ENCODE measurements at regions not wholly inside any gene's neighbourhood (a gene's known extent, or its start where the extent isn't known, plus 50 kb on each side); places are given as distances from the start of the nearest gene placed in this dataset.

- DNase-seq (ENCODE audit: extremely low read depth in 1 of 2, low read depth in 1 of 2) = no peak
Measured at GRCh38 chr11:11141065-11141464, 212.0 kb downstream of the CSNK2A3 start.

GRCh38 chr11:11140510-11140909 lies 212.5 kb downstream of the CSNK2A3 start:
- DNase-seq (ENCODE audit: extremely low read depth in 1 of 2, low read depth in 1 of 2) = no peak

DNA sequence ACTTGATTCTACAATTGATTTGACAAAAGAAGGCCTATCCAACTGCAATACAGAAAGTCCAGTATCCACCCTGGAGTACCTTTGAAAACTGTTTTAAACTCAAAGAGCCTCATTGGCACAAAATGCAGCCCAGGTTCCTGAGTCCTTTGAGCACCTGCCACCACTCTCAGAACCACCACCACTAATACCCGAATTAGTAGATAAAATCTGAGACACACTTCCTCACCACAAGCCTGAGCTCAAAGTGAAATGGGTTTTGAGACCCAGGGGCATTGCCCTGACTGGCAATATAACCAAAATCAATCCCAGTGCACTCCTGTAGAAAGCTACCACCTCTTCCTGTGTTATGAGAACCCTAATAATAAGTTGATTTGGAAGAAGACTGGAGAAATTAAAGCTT lies 215.7 kb downstream of the CSNK2A3 start:
- no peak for DNase-seq (ENCODE audit: extremely low read depth in 1 of 2, low read depth in 1 of 2)

DNA sequence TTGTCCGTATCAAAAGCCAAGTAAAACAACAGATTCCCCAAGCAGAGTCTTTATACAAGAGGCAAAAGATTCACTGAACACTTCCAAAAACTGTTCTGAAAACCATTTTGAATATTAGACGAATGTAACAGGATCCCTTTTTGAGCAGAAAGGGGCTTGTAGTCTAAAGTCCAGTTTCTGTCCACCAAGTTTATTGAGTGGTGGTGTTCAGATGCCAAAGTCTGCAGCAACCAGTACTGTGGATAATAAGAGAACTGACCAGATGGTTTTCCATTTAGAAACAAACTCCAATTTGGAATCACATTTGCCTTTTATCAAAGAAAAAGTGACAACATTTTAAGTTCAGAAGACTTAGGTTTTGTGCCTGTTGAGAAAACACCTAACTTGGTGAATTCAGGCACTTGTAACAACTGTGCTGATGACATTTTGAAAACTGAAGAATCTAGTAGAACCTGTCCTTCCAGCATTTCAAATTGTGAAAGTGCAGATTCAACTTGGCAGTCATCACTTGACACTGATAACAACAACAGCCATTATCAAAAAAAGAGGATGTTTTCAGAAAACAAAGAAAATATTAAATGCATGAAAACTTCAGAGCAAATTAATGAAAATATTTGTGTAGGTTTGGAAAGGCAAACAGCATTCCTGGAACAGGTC lies 217.1 kb downstream of the CSNK2A3 start:
- DNase-seq (ENCODE audit: extremely low read depth in 1 of 2, low read depth in 1 of 2) = no peak

- DNase-seq (ENCODE audit: extremely low read depth in 1 of 2, low read depth in 1 of 2) = no peak
Measured at GRCh38 chr11:11129118-11129517, 223.9 kb downstream of the CSNK2A3 start.

GRCh38 chr11:11125618-11126017 lies 227.4 kb downstream of the CSNK2A3 start:
- no peak for DNase-seq (ENCODE audit: extremely low read depth in 1 of 2, low read depth in 1 of 2)

DNA sequence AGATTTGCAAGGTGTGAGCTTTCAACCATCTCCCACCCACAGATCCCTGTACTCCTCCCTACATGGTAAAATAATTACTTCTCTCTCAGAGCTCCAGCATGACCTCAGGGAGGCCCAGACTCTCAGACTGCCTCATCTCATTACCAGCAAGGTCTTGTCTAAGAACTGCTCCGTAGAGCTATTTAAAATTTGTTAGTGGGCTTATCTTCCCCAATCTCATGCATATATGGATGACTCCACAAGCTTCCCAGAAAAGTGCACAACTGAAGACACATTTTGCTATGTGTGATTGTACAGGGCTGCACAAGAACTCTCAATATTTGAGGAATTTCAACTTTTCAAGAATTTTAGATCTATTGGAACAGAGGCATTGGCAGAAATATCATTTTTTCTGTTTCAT lies 230.3 kb downstream of the CSNK2A3 start:
- no peak for DNase-seq (ENCODE audit: extremely low read depth in 1 of 2, low read depth in 1 of 2)

DNA sequence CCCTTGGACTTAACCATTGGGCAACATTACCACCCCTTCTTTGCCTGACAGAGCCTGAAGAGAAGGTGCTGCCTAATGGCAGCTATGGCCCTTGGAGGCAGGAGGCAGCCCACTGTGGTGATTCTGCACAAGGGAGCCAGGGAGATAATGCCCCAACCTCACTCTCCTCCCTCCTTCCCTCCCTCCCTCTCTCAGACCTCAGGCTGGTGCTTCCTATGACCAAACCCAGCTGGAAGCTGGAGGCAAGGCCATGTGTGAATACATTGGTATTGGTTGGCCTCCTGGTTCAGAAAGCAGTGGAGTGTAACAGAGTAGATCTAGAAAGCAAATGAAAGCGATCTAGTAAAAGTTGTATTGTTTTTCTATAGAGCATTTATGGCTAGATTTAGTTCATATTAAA lies 233.1 kb downstream of the CSNK2A3 start:
- DNase-seq (ENCODE audit: extremely low read depth in 1 of 2, low read depth in 1 of 2) = no peak

DNA sequence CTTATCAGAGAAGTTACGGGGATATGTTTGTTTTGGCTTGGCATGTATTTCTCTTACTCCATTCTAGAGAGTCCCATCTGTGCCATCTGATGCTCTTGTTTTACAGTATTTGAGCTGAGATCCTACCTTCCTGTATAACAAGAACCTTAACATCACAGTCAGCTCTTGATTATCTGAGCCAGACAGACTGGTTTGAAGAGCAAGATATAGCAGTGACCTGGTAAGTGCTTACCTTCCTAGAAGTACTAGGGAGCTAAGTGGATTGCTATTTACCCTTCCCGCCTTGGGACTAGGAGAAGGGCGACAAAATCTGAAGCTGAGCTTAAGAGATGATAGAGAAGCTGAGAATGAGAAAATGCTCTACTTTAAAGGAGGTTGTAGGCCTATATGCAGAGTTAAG lies 235.3 kb downstream of the CSNK2A3 start:
- DNase-seq (ENCODE audit: extremely low read depth in 1 of 2, low read depth in 1 of 2) = no peak

DNA sequence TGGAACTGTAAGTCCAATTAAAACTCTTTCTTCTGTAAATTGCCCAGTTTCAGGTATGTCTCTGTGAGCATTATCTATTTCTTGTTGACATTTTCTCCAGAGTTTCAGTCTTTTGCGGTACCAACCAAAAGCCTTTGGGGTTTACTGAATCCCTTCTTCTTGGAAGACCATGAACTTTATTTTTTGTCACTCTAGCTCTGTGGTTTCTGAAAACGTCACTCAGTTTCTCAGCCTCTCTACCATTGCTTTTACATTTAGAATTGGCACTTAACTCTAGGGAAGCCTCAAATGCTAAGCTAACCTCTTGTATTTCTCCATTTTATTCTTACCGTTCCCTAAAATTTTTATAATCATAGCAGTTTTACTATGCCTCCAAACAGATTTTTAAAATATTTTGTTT lies 237.6 kb downstream of the CSNK2A3 start:
- no peak for DNase-seq (ENCODE audit: extremely low read depth in 1 of 2, low read depth in 1 of 2)

GRCh38 chr11:11113626-11114025 lies 239.4 kb downstream of the CSNK2A3 start:
- DNase-seq (ENCODE audit: extremely low read depth in 1 of 2, low read depth in 1 of 2) = no peak

DNA sequence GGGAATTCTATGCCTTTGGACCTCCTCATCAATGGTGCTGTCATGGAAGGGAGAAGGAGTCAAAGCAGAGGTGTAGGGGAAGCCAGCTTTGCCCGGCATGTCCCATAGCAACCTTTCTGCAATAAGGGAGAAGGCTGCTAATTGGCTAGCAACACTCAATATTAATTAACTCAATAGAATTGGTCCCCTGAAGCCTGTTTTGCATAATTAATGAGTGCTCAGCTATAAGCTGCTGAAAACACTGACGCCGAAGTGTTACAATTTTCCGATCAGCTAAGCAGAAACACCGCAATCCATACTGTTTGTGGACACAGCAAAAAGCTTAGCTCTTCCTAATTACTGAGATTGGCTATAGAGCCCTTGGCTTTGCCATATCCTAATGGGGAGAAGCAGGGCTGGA lies 245.0 kb downstream of the CSNK2A3 start:
- no peak for DNase-seq (ENCODE audit: extremely low read depth in 1 of 2, low read depth in 1 of 2)

- no peak for DNase-seq (ENCODE audit: extremely low read depth in 1 of 2, low read depth in 1 of 2)
Measured at GRCh38 chr11:11107076-11107723, 245.8 kb downstream of the CSNK2A3 start.

GRCh38 chr11:11105361-11105760 lies 247.5 kb upstream of the ZBED5 start:
- DNase-seq (ENCODE audit: extremely low read depth in 1 of 2, low read depth in 1 of 2) = no peak

- DNase-seq (ENCODE audit: extremely low read depth in 1 of 2, low read depth in 1 of 2) = no peak
Measured at GRCh38 chr11:11095831-11096723, 238.2 kb upstream of the ZBED5 start.

GRCh38 chr11:11090495-11090894 lies 232.6 kb upstream of the ZBED5 start:
- DNase-seq (ENCODE audit: extremely low read depth in 1 of 2, low read depth in 1 of 2) = no peak

DNA sequence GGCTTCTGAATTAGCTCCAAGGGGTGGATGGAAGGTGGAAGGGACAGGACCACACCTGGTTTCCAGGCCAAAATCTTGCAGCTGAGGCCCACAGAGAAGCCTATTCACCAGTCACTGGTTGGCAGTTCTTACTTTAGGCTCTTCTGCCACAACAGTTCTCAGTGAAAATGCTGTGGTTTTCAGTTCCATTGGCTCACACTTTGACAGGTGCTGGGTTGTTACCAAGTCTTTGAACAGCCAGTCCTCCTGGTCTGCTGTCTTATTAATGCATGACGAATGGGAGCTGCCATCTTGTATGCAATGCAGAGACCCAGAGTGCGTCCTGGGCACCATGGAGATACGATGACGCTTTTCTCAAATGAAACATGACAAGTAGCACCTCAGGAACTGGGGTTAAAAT lies 232.0 kb upstream of the ZBED5 start:
- DNase-seq (ENCODE audit: extremely low read depth in 1 of 2, low read depth in 1 of 2) = no peak

GRCh38 chr11:11086979-11087378 lies 229.1 kb upstream of the ZBED5 start:
- no peak for DNase-seq (ENCODE audit: extremely low read depth in 1 of 2, low read depth in 1 of 2)

DNA sequence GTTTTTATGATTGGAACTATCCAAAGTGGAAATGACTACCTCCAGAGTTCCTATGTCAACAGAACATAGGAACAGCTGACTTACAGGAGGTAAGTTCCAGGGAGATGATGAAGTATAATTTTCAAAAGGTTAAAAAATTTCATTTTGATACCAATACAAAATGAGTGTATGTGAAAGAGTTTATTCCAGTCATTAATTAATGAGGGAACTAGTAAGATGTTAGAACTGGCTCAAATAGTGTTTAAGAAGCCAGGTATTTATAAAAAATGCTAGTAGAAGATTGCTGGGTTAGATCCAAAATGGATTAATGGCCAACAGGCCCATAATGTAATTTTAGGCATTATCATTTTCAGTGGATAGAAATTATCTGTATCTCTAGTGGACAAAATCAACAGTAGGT lies 227.7 kb upstream of the ZBED5 start:
- no peak for DNase-seq (ENCODE audit: extremely low read depth in 1 of 2, low read depth in 1 of 2)

DNA sequence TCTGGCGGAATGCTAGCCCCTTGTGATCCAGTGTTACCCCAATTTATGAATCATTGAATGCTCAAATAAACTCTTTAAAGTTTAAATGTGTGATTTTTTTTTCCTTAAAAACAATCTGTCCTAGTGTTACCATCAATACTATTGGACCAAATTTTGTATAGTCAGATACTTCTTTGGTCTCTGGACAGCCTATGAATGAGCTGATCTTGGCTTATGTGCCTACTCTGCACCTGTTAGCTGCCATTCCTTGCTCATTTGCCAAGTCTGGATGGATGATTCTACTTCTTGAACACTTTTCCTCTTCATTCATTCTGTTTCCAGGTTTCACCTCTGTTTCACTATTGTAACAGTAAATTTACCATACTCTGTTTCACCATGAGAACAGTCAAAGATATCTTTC lies 226.5 kb upstream of the ZBED5 start:
- DNase-seq (ENCODE audit: extremely low read depth in 1 of 2, low read depth in 1 of 2) = no peak

- no peak for DNase-seq (ENCODE audit: extremely low read depth in 1 of 2, low read depth in 1 of 2)
Measured at GRCh38 chr11:11083441-11083840, 225.6 kb upstream of the ZBED5 start.

- DNase-seq (ENCODE audit: extremely low read depth in 1 of 2, low read depth in 1 of 2) = no peak
Measured at GRCh38 chr11:11082646-11083045, 224.8 kb upstream of the ZBED5 start.
